Hepatocyte (in vitro differentiated cells): ENCODE measurements at regions not wholly inside any gene's neighbourhood (a gene's known extent, or its start where the extent isn't known, plus 50 kb on each side); places are given as distances from the start of the nearest gene placed in this dataset.

Source experiments
- CTCF ChIP-seq: fragments of 200-600 bp; sonication (generic); IDR thresholded peaks from 2 replicates; pipeline ENCODE4 v1.5.1; 2016; ENCODE audit warnings: antibody characterized with exemption, mild to moderate bottlenecking; ENCODE audit not compliant: poor library complexity
- EZH2 ChIP-seq: fragments of 200-600 bp; sonication (generic); IDR thresholded peaks from 2 replicates; pipeline ENCODE4 v1.6.1; 2016; ENCODE audit warnings: antibody characterized with exemption, mild to moderate bottlenecking, borderline replicate concordance

GRCh38 chr1:234875328-234875952, 253.2 kb downstream of the TOMM20 start:
- no peak for TF ChIP-seq CTCF
- no peak for TF ChIP-seq EZH2
